ENCODE measurements at regions not wholly inside any gene's neighbourhood (a gene's known extent, or its start where the extent isn't known, plus 50 kb on each side); places are given as distances from the start of the nearest gene placed in this dataset.

DNA sequence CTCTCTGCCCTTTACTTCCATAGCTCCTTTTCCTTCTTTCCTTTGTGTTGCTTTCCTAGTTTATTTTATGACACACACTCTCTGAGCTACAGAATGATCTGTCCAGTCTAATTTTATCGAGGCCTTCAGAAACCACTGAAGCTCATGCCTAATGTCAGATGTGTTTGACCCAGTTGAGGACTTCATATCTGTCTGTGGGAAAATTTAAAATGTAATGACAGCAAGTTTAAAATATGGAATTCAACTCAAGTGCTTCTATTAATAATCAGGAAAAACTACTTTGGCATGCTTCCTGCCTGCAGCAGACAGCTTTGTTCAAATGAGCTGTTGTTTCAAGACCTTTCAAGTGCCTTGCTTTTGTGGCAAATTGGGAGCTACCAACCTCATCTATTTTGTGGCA, 261.8 kb upstream of the MTNR1B start:
- no peak for TF ChIP-seq EZH2 (IDR thresholded peaks at IDR 0.05; ENCODE audit: low read depth, unreplicated experiment)
- TF ChIP-seq, protein P1, sequence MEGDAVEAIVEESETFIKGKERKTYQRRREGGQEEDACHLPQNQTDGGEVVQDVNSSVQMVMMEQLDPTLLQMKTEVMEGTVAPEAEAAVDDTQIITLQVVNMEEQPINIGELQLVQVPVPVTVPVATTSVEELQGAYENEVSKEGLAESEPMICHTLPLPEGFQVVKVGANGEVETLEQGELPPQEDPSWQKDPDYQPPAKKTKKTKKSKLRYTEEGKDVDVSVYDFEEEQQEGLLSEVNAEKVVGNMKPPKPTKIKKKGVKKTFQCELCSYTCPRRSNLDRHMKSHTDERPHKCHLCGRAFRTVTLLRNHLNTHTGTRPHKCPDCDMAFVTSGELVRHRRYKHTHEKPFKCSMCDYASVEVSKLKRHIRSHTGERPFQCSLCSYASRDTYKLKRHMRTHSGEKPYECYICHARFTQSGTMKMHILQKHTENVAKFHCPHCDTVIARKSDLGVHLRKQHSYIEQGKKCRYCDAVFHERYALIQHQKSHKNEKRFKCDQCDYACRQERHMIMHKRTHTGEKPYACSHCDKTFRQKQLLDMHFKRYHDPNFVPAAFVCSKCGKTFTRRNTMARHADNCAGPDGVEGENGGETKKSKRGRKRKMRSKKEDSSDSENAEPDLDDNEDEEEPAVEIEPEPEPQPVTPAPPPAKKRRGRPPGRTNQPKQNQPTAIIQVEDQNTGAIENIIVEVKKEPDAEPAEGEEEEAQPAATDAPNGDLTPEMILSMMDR (conservative IDR thresholded peaks at IDR 0.05; ENCODE audit: low read depth in 2 of 2): no peak
- no peak for TF ChIP-seq JUNB (IDR thresholded peaks at IDR 0.05; ENCODE audit: unreplicated experiment)
- no peak for TF ChIP-seq CREB1 (CRISPR knock-in tag; IDR thresholded peaks at IDR 0.05; ENCODE audit: low read depth)
- TF ChIP-seq EZH2phosphoT487 (IDR thresholded peaks at IDR 0.05; ENCODE audit: unreplicated experiment): no peak
- TF ChIP-seq, protein P2, sequence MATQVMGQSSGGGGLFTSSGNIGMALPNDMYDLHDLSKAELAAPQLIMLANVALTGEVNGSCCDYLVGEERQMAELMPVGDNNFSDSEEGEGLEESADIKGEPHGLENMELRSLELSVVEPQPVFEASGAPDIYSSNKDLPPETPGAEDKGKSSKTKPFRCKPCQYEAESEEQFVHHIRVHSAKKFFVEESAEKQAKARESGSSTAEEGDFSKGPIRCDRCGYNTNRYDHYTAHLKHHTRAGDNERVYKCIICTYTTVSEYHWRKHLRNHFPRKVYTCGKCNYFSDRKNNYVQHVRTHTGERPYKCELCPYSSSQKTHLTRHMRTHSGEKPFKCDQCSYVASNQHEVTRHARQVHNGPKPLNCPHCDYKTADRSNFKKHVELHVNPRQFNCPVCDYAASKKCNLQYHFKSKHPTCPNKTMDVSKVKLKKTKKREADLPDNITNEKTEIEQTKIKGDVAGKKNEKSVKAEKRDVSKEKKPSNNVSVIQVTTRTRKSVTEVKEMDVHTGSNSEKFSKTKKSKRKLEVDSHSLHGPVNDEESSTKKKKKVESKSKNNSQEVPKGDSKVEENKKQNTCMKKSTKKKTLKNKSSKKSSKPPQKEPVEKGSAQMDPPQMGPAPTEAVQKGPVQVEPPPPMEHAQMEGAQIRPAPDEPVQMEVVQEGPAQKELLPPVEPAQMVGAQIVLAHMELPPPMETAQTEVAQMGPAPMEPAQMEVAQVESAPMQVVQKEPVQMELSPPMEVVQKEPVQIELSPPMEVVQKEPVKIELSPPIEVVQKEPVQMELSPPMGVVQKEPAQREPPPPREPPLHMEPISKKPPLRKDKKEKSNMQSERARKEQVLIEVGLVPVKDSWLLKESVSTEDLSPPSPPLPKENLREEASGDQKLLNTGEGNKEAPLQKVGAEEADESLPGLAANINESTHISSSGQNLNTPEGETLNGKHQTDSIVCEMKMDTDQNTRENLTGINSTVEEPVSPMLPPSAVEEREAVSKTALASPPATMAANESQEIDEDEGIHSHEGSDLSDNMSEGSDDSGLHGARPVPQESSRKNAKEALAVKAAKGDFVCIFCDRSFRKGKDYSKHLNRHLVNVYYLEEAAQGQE (IDR thresholded peaks at IDR 0.05; ENCODE audit: unreplicated experiment): no peak
- no peak for TF ChIP-seq POLR2AphosphoS5 (IDR thresholded peaks at IDR 0.05; ENCODE audit: low read depth)
- TF ChIP-seq, protein P3, sequence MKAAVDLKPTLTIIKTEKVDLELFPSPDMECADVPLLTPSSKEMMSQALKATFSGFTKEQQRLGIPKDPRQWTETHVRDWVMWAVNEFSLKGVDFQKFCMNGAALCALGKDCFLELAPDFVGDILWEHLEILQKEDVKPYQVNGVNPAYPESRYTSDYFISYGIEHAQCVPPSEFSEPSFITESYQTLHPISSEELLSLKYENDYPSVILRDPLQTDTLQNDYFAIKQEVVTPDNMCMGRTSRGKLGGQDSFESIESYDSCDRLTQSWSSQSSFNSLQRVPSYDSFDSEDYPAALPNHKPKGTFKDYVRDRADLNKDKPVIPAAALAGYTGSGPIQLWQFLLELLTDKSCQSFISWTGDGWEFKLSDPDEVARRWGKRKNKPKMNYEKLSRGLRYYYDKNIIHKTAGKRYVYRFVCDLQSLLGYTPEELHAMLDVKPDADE (IDR thresholded peaks at IDR 0.05): no peak
- no peak for TF ChIP-seq STAT1 (IDR thresholded peaks at IDR 0.05; ENCODE audit: unreplicated experiment)
- TF ChIP-seq, protein P4, sequence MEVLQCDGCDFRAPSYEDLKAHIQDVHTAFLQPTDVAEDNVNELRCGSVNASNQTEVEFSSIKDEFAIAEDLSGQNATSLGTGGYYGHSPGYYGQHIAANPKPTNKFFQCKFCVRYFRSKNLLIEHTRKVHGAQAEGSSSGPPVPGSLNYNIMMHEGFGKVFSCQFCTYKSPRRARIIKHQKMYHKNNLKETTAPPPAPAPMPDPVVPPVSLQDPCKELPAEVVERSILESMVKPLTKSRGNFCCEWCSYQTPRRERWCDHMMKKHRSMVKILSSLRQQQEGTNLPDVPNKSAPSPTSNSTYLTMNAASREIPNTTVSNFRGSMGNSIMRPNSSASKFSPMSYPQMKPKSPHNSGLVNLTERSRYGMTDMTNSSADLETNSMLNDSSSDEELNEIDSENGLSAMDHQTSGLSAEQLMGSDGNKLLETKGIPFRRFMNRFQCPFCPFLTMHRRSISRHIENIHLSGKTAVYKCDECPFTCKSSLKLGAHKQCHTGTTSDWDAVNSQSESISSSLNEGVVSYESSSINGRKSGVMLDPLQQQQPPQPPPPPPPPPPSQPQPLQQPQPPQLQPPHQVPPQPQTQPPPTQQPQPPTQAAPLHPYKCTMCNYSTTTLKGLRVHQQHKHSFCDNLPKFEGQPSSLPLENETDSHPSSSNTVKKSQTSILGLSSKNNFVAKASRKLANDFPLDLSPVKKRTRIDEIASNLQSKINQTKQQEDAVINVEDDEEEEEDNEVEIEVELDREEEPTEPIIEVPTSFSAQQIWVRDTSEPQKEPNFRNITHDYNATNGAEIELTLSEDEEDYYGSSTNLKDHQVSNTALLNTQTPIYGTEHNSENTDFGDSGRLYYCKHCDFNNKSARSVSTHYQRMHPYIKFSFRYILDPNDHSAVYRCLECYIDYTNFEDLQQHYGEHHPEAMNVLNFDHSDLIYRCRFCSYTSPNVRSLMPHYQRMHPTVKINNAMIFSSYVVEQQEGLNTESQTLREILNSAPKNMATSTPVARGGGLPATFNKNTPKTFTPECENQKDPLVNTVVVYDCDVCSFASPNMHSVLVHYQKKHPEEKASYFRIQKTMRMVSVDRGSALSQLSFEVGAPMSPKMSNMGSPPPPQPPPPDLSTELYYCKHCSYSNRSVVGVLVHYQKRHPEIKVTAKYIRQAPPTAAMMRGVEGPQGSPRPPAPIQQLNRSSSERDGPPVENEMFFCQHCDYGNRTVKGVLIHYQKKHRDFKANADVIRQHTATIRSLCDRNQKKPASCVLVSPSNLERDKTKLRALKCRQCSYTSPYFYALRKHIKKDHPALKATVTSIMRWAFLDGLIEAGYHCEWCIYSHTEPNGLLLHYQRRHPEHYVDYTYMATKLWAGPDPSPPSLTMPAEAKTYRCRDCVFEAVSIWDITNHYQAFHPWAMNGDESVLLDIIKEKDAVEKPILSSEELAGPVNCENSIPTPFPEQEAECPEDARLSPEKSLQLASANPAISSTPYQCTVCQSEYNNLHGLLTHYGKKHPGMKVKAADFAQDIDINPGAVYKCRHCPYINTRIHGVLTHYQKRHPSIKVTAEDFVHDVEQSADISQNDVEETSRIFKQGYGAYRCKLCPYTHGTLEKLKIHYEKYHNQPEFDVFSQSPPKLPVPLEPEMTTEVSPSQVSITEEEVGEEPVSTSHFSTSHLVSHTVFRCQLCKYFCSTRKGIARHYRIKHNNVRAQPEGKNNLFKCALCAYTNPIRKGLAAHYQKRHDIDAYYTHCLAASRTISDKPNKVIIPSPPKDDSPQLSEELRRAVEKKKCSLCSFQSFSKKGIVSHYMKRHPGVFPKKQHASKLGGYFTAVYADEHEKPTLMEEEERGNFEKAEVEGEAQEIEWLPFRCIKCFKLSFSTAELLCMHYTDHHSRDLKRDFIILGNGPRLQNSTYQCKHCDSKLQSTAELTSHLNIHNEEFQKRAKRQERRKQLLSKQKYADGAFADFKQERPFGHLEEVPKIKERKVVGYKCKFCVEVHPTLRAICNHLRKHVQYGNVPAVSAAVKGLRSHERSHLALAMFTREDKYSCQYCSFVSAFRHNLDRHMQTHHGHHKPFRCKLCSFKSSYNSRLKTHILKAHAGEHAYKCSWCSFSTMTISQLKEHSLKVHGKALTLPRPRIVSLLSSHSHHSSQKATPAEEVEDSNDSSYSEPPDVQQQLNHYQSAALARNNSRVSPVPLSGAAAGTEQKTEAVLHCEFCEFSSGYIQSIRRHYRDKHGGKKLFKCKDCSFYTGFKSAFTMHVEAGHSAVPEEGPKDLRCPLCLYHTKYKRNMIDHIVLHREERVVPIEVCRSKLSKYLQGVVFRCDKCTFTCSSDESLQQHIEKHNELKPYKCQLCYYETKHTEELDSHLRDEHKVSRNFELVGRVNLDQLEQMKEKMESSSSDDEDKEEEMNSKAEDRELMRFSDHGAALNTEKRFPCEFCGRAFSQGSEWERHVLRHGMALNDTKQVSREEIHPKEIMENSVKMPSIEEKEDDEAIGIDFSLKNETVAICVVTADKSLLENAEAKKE (CRISPR knock-in tag; IDR thresholded peaks at IDR 0.05): no peak
- TF ChIP-seq ZNF114 (CRISPR knock-in tag; IDR thresholded peaks at IDR 0.05): no peak
- no peak for TF ChIP-seq ZNF331 (CRISPR knock-in tag; IDR thresholded peaks at IDR 0.05; ENCODE audit: low read depth)
- no peak for TF ChIP-seq NANOG (IDR thresholded peaks at IDR 0.05; ENCODE audit: borderline replicate concordance)

All from GM23338 (cell line).